ENCODE measurements at regions not wholly inside any gene's neighbourhood (a gene's known extent, or its start where the extent isn't known, plus 50 kb on each side); places are given as distances from the start of the nearest gene placed in this dataset.

DNA sequence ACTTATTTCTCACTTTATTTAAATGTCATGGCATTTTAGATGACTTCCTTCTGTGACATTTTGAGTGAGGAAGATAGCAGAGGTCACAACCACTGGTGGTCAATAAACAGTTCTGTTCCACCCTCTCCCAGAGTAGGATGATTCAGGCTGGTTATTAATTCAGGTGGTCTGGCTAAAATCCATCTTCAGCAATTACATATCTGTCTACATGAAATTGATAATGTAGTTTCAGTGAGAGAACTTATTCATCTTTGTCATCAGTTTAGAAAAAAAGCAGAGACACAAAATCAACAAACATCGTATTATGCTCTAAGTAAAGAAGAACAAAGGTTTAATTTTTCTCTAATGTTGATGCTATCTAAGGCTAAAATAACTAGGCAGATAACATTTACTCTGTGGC lies 525.5 kb downstream of the TENT5A start:
- no peak overlapping the region for H3K4me2 ChIP-seq (ENCODE audit: low read length)
- H3K9me3 ChIP-seq (ENCODE audit: low read length): no peaks in the 10 kb centered on the region
- H3K4me3 ChIP-seq (ENCODE audit: low read length): no peak overlapping the region
- no peak for TF ChIP-seq EP300 (conservative IDR thresholded peaks at IDR 0.05; ENCODE audit: poor library complexity, severe bottlenecking)
- no peak for TF ChIP-seq EZH2 (IDR thresholded peaks at IDR 0.05; ENCODE audit: borderline replicate concordance, insufficient read depth, low read length, poor library complexity, severe bottlenecking)
- TF ChIP-seq, protein P1, sequence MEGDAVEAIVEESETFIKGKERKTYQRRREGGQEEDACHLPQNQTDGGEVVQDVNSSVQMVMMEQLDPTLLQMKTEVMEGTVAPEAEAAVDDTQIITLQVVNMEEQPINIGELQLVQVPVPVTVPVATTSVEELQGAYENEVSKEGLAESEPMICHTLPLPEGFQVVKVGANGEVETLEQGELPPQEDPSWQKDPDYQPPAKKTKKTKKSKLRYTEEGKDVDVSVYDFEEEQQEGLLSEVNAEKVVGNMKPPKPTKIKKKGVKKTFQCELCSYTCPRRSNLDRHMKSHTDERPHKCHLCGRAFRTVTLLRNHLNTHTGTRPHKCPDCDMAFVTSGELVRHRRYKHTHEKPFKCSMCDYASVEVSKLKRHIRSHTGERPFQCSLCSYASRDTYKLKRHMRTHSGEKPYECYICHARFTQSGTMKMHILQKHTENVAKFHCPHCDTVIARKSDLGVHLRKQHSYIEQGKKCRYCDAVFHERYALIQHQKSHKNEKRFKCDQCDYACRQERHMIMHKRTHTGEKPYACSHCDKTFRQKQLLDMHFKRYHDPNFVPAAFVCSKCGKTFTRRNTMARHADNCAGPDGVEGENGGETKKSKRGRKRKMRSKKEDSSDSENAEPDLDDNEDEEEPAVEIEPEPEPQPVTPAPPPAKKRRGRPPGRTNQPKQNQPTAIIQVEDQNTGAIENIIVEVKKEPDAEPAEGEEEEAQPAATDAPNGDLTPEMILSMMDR (IDR thresholded peaks at IDR 0.05; ENCODE audit: poor library complexity, severe bottlenecking): no peak
- TF ChIP-seq POLR2AphosphoS5 (IDR thresholded peaks at IDR 0.05): no peak
- TF ChIP-seq MXI1 (conservative IDR thresholded peaks at IDR 0.05; ENCODE audit: poor library complexity, severe bottlenecking): no peak
- no peak for TF ChIP-seq RAD21 (conservative IDR thresholded peaks at IDR 0.05)
- no peak for TF ChIP-seq SMC3 (conservative IDR thresholded peaks at IDR 0.05; ENCODE audit: poor library complexity)
- H3K27ac ChIP-seq (ENCODE audit: low read length): no peak overlapping the region
- no peaks in the 10 kb centered on the region for H3K36me3 ChIP-seq (ENCODE audit: insufficient read depth, low read length)
- no peak overlapping the region for H2AFZ ChIP-seq (ENCODE audit: low read depth, low read length)
- H4K20me1 ChIP-seq (ENCODE audit: insufficient read depth): no peaks in the 10 kb centered on the region
- no peaks in the 10 kb centered on the region for H3K9me2 ChIP-seq (ENCODE audit: insufficient read depth, low read length)
- H3K79me2 ChIP-seq (replicated peaks; ENCODE audit: insufficient read depth, low read length): no peaks in the 10 kb centered on the region
- no peaks in the 10 kb centered on the region for H3F3A ChIP-seq (ENCODE audit: insufficient read depth, low read length, poor library complexity, severe bottlenecking)
- no peaks in the 10 kb centered on the region for H3K27me3 ChIP-seq (ENCODE audit: insufficient read depth, low read depth, low read length)
- H3K9ac ChIP-seq (ENCODE audit: low read length): no peak overlapping the region

DNA sequence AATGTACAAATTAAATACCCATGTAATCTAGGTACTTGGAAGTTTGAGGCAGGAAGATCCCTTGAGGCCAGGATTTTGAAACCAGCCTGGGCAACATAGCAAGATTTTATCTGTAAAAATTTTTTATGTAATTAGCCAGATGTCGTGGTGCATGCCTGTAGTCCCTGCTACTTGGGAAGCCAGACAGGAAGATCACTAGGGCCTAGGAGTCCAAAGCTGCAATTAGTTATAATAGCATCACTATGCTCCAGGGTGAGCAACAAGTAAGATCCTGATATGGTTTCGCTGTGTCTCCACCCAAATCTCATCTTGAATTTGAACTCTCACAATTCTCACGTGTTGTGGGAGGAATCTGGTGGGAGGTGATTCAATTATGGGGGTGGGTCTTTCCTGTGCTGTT lies 535.8 kb downstream of the TENT5A start:
- Histone ChIP-seq H4K20me1 (ENCODE audit: insufficient read depth) (no peaks in the 10 kb centered on the region), H3K79me2 (replicated peaks; ENCODE audit: insufficient read depth, low read length) (no peaks in the 10 kb centered on the region), H3K4me3 (ENCODE audit: low read length) (no peak overlapping the region), H3K4me2 (ENCODE audit: low read length) (no peak overlapping the region), H2AFZ (ENCODE audit: low read depth, low read length) (no peak overlapping the region), H3K27me3 (ENCODE audit: insufficient read depth, low read depth, low read length) (no peaks in the 10 kb centered on the region), H3K27ac (ENCODE audit: low read length) (no peak overlapping the region), H3K9me2 (ENCODE audit: insufficient read depth, low read length) (no peaks in the 10 kb centered on the region), H3K36me3 (ENCODE audit: insufficient read depth, low read length) (no peaks in the 10 kb centered on the region), H3F3A (ENCODE audit: insufficient read depth, low read length, poor library complexity, severe bottlenecking) (no peaks in the 10 kb centered on the region), H3K9me3 (ENCODE audit: low read length) (no peaks in the 10 kb centered on the region), H3K9ac (ENCODE audit: low read length) (no peak overlapping the region)
- no peak for TF ChIP-seq MXI1 (conservative IDR thresholded peaks at IDR 0.05; ENCODE audit: poor library complexity, severe bottlenecking)
- no peak for TF ChIP-seq RAD21 (conservative IDR thresholded peaks at IDR 0.05)
- no peak for TF ChIP-seq EZH2 (IDR thresholded peaks at IDR 0.05; ENCODE audit: borderline replicate concordance, insufficient read depth, low read length, poor library complexity, severe bottlenecking)
- TF ChIP-seq SMC3 (conservative IDR thresholded peaks at IDR 0.05; ENCODE audit: poor library complexity): no peak
- TF ChIP-seq, protein P2, sequence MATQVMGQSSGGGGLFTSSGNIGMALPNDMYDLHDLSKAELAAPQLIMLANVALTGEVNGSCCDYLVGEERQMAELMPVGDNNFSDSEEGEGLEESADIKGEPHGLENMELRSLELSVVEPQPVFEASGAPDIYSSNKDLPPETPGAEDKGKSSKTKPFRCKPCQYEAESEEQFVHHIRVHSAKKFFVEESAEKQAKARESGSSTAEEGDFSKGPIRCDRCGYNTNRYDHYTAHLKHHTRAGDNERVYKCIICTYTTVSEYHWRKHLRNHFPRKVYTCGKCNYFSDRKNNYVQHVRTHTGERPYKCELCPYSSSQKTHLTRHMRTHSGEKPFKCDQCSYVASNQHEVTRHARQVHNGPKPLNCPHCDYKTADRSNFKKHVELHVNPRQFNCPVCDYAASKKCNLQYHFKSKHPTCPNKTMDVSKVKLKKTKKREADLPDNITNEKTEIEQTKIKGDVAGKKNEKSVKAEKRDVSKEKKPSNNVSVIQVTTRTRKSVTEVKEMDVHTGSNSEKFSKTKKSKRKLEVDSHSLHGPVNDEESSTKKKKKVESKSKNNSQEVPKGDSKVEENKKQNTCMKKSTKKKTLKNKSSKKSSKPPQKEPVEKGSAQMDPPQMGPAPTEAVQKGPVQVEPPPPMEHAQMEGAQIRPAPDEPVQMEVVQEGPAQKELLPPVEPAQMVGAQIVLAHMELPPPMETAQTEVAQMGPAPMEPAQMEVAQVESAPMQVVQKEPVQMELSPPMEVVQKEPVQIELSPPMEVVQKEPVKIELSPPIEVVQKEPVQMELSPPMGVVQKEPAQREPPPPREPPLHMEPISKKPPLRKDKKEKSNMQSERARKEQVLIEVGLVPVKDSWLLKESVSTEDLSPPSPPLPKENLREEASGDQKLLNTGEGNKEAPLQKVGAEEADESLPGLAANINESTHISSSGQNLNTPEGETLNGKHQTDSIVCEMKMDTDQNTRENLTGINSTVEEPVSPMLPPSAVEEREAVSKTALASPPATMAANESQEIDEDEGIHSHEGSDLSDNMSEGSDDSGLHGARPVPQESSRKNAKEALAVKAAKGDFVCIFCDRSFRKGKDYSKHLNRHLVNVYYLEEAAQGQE (IDR thresholded peaks at IDR 0.05; ENCODE audit: borderline replicate concordance): no peak
- no peak for TF ChIP-seq EP300 (conservative IDR thresholded peaks at IDR 0.05; ENCODE audit: poor library complexity, severe bottlenecking)
- TF ChIP-seq, protein P1 (IDR thresholded peaks at IDR 0.05; ENCODE audit: poor library complexity, severe bottlenecking): no peak
- TF ChIP-seq POLR2AphosphoS5 (IDR thresholded peaks at IDR 0.05): no peak
